ENCODE measurements at regions not wholly inside any gene's neighbourhood (a gene's known extent, or its start where the extent isn't known, plus 50 kb on each side); places are given as distances from the start of the nearest gene placed in this dataset.

GRCh38 chrX:727738-728621 lies 97.4 kb downstream of the SHOX start:
- no peak for DNase-seq

GRCh38 chrX:725971-726370 lies 95.4 kb downstream of the SHOX start:
- no peak for DNase-seq

- DNase-seq, result no peak
Observed at GRCh38 chrX:724256-724655, 93.7 kb downstream of the SHOX start.

DNA sequence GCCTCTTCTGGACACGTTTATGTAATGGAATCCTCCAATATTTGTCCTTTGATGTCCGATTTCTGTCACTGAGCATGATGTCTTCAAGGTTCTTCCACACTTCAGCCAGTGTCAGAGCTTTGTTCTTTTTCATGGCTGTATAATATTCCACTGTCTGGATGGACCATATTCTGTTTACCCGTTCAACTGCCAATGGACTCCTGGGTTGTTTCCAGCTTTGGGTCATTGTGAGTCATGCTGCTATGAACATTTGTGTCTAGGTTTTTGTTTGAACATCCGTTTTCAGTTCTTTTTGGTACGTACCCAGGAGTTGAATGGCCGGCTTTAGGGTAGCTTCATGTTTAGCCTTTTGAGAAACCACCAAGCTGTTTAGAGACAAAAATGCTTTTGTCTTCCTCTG lies 93.2 kb downstream of the SHOX start:
- DNase-seq, result no peak

DNA sequence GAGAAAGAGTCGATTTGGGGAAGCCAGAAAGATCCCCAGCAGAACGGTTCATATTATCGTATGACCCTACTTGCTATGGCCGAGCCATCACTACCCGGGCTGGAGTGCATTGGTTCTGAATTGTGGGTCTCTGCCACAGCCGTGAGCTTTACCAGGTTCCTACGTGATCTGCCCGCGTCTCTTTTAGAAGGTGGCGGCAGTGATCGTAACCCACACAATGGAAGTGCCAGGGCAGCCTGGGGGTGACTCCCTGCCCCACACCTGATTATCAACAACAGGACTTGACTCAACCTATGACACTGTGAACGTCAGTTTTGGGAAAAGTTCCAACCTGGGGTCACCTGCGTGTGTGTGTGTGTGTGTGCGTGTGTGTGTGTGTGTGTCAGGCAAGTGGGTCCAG lies 90.8 kb downstream of the SHOX start:
- no peak for DNase-seq

GRCh38 chrX:720825-721224 lies 90.2 kb downstream of the SHOX start:
- no peak for DNase-seq

DNA sequence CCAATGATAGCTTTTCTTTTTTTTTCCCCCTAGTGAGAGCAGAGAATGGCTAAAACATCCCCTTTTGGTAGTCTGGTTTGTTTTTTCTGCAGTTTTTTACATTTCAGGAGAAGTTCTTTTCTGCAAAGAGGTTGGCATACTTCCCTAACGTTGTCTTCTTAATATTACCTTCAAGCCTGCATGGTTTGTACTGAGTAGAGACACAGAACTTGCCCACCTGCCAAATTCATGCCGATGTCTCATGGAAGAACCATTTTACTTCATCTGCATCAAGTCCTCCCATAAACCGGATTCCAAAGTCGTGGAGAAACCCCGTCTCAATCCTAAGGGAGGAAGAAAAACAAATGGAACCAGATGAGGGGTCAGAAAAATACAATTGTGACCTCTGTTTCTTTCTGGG lies 89.7 kb downstream of the SHOX start:
- DNase-seq, result no peak

- DNase-seq, result no peak
Observed at GRCh38 chrX:716136-716535, 85.5 kb downstream of the SHOX start.

GRCh38 chrX:714131-714530 lies 83.5 kb downstream of the SHOX start:
- DNase-seq, result no peak

All from activated CD4-positive, alpha-beta T cell treated with anti-CD3 and anti-CD28 coated beads, Interleukin-2, amount 50 U/mL, for 16 hours (primary cell).